ENCODE measurements at regions not wholly inside any gene's neighbourhood (a gene's known extent, or its start where the extent isn't known, plus 50 kb on each side); places are given as distances from the start of the nearest gene placed in this dataset.
"Not testable (repeated sequence)": the region's sequence is repeated elsewhere in the genome, so short reads cannot be mapped to it uniquely, and the experiment has no call there.

- DNase-seq (ENCODE audit: low read depth), result peak; percentile 87
- TF ChIP-seq, protein P1, sequence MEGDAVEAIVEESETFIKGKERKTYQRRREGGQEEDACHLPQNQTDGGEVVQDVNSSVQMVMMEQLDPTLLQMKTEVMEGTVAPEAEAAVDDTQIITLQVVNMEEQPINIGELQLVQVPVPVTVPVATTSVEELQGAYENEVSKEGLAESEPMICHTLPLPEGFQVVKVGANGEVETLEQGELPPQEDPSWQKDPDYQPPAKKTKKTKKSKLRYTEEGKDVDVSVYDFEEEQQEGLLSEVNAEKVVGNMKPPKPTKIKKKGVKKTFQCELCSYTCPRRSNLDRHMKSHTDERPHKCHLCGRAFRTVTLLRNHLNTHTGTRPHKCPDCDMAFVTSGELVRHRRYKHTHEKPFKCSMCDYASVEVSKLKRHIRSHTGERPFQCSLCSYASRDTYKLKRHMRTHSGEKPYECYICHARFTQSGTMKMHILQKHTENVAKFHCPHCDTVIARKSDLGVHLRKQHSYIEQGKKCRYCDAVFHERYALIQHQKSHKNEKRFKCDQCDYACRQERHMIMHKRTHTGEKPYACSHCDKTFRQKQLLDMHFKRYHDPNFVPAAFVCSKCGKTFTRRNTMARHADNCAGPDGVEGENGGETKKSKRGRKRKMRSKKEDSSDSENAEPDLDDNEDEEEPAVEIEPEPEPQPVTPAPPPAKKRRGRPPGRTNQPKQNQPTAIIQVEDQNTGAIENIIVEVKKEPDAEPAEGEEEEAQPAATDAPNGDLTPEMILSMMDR (IDR thresholded peaks at IDR 0.05; ENCODE audit: insufficient read depth, low read depth, low read length, missing control alignments), result no peak
- H3K4me3 ChIP-seq (ENCODE audit: low read length), result no peak overlapping the region
Observed at GRCh38 chr5:40437452-40437861, 242.3 kb upstream of the PTGER4 start.

DNA sequence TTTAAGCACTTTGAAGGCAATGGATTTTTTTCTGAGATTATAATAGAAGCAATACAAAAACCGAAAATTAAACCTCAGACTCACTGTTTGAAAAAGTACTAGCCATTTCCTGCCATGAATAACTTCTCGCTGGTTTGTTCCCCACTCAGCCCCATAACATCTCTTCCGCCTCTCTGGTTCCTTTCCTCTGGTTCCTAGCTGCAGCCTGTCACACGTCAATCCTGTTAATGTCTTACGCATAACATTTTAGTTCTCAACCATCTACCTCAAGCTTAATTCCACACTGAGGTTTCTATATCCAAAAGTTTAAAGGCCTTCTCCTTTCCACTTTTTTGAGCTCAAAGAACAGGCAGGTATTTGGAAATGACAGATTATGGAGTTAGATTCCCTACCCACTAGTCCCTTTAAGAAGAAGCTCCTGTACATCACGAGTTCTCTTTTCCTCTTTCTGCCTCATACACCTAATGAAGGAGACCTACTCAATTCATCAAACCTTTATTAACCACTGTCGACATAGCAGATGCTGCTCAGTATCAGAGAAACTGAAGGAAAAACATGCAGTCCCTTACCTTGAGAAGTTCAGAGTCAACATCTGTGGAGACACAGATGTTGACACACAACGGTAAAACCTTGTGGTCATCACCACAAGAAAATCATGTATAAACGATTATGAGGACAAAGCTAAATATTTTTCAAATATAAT, 243.0 kb upstream of the PTGER4 start:
- H3K4me3 ChIP-seq (ENCODE audit: low read length), result no peak overlapping the region
- DNase-seq (ENCODE audit: low read depth), result no peak
- TF ChIP-seq, protein P1 (IDR thresholded peaks at IDR 0.05; ENCODE audit: insufficient read depth, low read depth, low read length, missing control alignments), result no peak

GRCh38 chr5:40435706-40436105, 244.0 kb upstream of the PTGER4 start:
- not testable (repeated sequence) for DNase-seq (ENCODE audit: low read depth); H3K4me3 ChIP-seq (ENCODE audit: low read length)

DNA sequence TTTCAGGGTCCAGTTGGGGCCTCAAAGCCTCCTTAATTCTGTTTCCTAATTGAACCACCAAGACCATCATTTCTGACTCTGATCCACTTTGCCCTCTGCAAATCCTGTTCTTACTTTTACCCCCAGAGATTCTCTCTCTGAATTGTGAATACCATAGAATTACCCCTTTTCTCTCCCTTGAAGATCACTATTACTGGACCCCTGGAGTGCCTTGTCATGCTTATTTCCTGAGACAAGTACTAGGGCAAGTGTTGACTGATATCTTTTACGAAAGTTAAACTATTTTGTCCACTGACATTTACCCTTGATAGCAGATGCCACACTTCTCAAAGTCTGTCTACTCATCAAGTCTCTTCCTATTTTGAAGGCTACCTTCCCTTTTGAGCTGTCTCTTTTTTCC, 246.9 kb upstream of the PTGER4 start:
- DNase-seq (ENCODE audit: low read depth), result no peak
- TF ChIP-seq, protein P1 (IDR thresholded peaks at IDR 0.05; ENCODE audit: insufficient read depth, low read depth, low read length, missing control alignments), result no peak
- no peak overlapping the region for H3K4me3 ChIP-seq (ENCODE audit: low read length)

DNA sequence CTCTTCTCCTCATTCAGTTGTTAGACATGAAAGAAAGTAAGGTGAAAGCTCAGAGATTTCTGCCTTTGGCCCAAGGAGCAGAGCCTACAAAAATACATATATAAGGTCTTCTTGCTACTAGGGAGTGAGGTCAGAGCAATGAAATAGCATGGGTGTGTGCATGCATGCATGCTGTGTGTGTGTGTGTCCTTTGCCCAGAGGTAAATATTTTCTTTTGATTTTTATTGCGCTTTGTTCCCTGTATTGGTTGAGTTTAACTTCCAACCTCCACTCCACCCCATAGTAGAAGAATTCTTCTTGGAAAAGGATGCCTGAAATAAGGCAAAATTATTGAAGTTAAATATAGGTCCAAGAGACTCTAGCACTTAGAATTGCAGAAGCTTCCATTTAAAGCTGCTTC, 248.0 kb upstream of the PTGER4 start:
- no peak overlapping the region for H3K4me3 ChIP-seq (ENCODE audit: low read length)

DNA sequence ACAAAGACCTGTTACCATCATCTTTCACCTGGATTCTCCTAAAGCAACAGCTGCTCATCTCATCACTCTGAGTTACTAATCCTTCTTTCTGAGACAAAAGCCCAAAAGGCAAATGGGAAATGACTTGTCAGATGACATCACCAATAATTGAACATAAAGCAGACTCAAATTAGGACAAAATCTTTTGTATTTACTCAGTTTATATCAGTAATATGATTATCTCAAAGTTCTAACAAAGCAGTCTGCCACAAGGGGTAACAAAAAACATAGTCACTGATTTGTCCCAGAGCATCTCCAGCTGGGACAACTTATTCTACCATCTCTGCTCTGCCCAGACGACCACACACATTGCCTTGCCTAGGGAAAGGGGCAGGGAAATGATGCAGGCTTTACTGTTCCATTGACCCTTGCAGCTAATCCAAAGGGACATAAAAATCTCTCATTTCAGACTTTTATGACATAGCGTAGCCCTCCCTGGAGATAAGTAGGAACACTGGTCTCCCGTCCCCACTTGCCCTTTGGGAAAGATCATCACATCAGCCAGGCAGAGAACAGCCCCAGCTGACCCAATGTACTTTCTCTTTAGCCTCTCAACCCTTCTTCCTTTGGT, 249.5 kb upstream of the PTGER4 start:
- TF ChIP-seq, protein P1 (IDR thresholded peaks at IDR 0.05; ENCODE audit: insufficient read depth, low read depth, low read length, missing control alignments), result no peak
- no peak overlapping the region for H3K4me3 ChIP-seq (ENCODE audit: low read length)
- no peak for DNase-seq (ENCODE audit: low read depth)

More for the DNA sequence above, 248.0 kb upstream of the PTGER4 start:
- DNase-seq (ENCODE audit: low read depth), result no peak
- TF ChIP-seq, protein P1 (IDR thresholded peaks at IDR 0.05; ENCODE audit: insufficient read depth, low read depth, low read length, missing control alignments), result no peak

- peak; percentile 79 for DNase-seq (ENCODE audit: low read depth)
- TF ChIP-seq, protein P1 (IDR thresholded peaks at IDR 0.05; ENCODE audit: insufficient read depth, low read depth, low read length, missing control alignments), result no peak
Observed at GRCh38 chr5:40429258-40430100, 250.2 kb upstream of the PTGER4 start.

More at GRCh38 chr5:40429258-40430100, 250.2 kb upstream of the PTGER4 start:
- no peak overlapping the region for H3K4me3 ChIP-seq (ENCODE audit: low read length)
